ENCODE measurements at regions not wholly inside any gene's neighbourhood (a gene's known extent, or its start where the extent isn't known, plus 50 kb on each side); places are given as distances from the start of the nearest gene placed in this dataset.

DNA sequence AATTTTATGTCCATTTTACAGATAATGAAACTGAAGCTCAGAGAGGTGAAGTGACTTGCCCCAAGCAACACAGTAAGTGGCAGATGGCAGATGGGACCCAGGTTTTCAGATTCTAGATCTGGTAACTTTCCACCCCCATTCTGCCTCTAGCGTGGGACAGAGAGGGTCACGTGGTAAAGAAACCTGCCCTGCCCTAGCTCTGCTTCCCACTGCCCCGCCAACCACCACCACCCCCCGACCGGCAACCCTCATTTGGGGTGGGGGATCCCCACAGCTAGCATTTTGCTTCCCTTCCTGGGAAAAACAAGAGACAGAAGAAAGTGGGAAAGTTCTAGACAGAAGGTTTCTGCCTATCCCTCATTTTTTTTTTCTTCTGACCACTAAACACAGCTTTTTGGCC, 172.5 kb downstream of the ACTL7B start:
- TF ChIP-seq, protein P1, sequence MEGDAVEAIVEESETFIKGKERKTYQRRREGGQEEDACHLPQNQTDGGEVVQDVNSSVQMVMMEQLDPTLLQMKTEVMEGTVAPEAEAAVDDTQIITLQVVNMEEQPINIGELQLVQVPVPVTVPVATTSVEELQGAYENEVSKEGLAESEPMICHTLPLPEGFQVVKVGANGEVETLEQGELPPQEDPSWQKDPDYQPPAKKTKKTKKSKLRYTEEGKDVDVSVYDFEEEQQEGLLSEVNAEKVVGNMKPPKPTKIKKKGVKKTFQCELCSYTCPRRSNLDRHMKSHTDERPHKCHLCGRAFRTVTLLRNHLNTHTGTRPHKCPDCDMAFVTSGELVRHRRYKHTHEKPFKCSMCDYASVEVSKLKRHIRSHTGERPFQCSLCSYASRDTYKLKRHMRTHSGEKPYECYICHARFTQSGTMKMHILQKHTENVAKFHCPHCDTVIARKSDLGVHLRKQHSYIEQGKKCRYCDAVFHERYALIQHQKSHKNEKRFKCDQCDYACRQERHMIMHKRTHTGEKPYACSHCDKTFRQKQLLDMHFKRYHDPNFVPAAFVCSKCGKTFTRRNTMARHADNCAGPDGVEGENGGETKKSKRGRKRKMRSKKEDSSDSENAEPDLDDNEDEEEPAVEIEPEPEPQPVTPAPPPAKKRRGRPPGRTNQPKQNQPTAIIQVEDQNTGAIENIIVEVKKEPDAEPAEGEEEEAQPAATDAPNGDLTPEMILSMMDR (IDR thresholded peaks at IDR 0.05): no peak
- TF ChIP-seq EZH2 (IDR thresholded peaks at IDR 0.05; ENCODE audit: borderline replicate concordance, insufficient read depth, low read depth, low read length, poor library complexity, severe bottlenecking): no peak

All from B cell (primary cell).